Right lobe of liver (tissue), 6 donors: ENCODE measurements at regions not wholly inside any gene's neighbourhood (a gene's known extent, or its start where the extent isn't known, plus 50 kb on each side); places are given as distances from the start of the nearest gene placed in this dataset.

Experiments used
- ATAC-seq, 4 donors: fragments of 200-7000 bp; cut with Tn5 transposase; one replicate each; pipeline ENCODE4 v1.9.1; 2020; ENCODE audit warnings: mild to moderate bottlenecking in 4 of 4, moderate library complexity in 4 of 4
- DNase-seq, 3 donors: peaks; one replicate each; pipeline ENCODE4 v3.0.0-alpha.2; 2020
- H3K27ac ChIP-seq, 3 donors: fragments of 200-600 bp; one replicate each; pipeline ENCODE4 v1.8.0; 2022
- H3K27me3 ChIP-seq, 2 donors: fragments of 200-600 bp; one replicate each; pipeline ENCODE4 v1.8.0; 2022
- H3K36me3 ChIP-seq, 4 donors: fragments of 200-600 bp; sonication (generic) in 1 of 4; one replicate each; pipeline versions ENCODE4 v1.5.1 to v1.8.0; 2017 to 2022; ENCODE audit warnings: control low read depth in 1 of 4
- H3K4me1 ChIP-seq, 4 donors: fragments of 200-600 bp; sonication (generic) in 1 of 4; one replicate each; pipeline versions ENCODE4 v1.5.1 to v1.8.0; 2017 to 2022; ENCODE audit warnings: control low read depth in 1 of 4
- H3K4me3 ChIP-seq, 3 donors: fragments of 200-600 bp; one replicate each; pipeline ENCODE4 v1.8.0; 2022
- H3K9me3 ChIP-seq, 4 donors: fragments of 200-600 bp; sonication (generic) in 1 of 4; one replicate each; pipeline versions ENCODE4 v1.5.1 to v1.8.0; 2017 to 2022; ENCODE audit warnings: control low read depth in 1 of 4
- POLR2A ChIP-seq: fragments of 450-650 bp; IDR thresholded peaks from one replicate; pipeline ENCODE4 v1.6.1; 2017; ENCODE audit warnings: antibody characterized with exemption, mild to moderate bottlenecking
- WGBS: methylation state at CpG from one replicate; pipeline ENCODE4 v1.1.6; 2018; ENCODE audit warnings: low coverage, low lambda C conversion rate; ENCODE audit not compliant: insufficient coverage; ENCODE audit errors: missing lambda C conversion rate; 5-methylcytosine and 5-hydroxymethylcytosine counted together
- intact Hi-C, 2 donors: fragments of 100-400 bp; cut with DNase I; formaldehyde crosslinking; loops; one replicate each; pipeline versions ENCODE4 v1.11.2 to v1.14.1; 2022
- TF ChIP-seq, protein P1 (sequence below), 4 donors: fragments of 200-600 bp in 3 of 4; fragments of 450-650 bp in 1 of 4; IDR thresholded peaks; one replicate each; pipeline versions ENCODE4 v1.5.1 to v1.8.0; 2016 to 2022; ENCODE audit warnings: antibody characterized with exemption in 4 of 4, mild to moderate bottlenecking in 2 of 4
- donor health status: DM: no; HTN: yes; CAD: no.
- donor health status: DM: no; HTN: no; CAD: no.
- donor health status: DM: no; HTN: no; CAD: no.
- donor health status: DM: no; HTN: yes; CAD: no.
- donor health status: DM: no; HTN: yes; CAD: no.

DNA sequence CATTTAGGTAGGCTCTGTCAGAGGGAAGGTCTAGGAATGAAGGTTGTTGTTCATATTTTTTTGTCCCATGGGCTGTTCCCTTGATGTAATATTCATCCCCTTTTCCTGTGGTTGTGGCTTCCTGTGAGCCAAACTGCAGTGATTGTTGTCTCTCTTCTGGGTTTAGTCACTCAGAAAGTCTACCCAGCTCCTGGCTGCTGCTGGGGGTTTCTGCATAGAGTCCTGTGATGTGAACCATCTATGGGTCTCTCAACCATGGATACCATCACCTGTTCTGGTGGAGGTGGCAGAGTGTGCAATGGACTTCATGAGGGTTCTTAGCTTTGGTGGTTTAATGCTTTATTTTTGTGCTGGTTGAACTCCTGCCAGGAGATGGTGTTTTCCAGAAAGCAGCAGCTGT lies 122.8 kb downstream of the ZC4H2 start:
- intact Hi-C loops = no loop called here
- Histone ChIP-seq H3K27ac (no peak overlapping the region), H3K4me3 (no peak overlapping the region), H3K27me3 (no peaks in the 10 kb centered on the region), H3K36me3 (no peaks in the 10 kb centered on the region), H3K4me1 (no peaks in the 10 kb centered on the region), H3K9me3 (no peaks in the 10 kb centered on the region)
- DNase-seq (no peak), ATAC-seq (no peak)
- TF ChIP-seq, protein P1, sequence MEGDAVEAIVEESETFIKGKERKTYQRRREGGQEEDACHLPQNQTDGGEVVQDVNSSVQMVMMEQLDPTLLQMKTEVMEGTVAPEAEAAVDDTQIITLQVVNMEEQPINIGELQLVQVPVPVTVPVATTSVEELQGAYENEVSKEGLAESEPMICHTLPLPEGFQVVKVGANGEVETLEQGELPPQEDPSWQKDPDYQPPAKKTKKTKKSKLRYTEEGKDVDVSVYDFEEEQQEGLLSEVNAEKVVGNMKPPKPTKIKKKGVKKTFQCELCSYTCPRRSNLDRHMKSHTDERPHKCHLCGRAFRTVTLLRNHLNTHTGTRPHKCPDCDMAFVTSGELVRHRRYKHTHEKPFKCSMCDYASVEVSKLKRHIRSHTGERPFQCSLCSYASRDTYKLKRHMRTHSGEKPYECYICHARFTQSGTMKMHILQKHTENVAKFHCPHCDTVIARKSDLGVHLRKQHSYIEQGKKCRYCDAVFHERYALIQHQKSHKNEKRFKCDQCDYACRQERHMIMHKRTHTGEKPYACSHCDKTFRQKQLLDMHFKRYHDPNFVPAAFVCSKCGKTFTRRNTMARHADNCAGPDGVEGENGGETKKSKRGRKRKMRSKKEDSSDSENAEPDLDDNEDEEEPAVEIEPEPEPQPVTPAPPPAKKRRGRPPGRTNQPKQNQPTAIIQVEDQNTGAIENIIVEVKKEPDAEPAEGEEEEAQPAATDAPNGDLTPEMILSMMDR (IDR thresholded peaks at IDR 0.05) = no peak
- no peak for TF ChIP-seq POLR2A

DNA sequence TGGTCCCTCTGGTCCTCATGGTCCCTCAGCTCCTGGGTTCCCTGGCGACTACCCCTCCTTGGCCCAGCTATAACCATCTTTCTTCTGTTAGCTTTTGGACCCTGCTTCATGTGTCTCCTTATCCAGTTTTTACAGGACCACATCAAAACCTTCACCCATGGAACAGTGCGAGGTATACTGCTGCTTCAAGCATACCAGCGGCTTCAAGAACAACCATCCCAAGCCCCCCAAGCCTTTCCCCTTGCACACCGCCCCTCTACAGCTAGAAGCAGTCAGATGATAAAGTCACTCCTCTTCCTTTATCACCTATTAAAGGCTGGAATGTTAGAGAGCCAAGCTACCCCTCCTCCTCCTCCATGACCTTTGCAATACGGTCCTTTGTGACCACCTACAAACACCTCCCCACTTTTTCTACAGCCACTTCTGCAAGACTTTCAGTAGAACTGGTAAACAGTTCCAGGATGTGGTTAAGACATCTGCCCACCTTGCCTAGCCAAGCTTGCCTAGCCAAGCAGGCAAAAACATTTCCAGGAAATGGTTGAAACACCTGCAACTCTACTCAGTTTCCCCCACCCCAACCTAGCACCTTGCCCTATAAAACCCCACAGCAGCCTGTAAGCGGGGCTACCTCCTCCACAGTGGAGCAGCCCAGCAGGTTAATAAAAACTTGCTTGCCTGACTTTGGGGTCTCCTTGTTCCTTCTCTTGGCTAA lies 125.7 kb downstream of the ZC4H2 start:
- Histone ChIP-seq H3K4me1 (no peaks in the 10 kb centered on the region), H3K4me3 (no peak overlapping the region), H3K9me3 (no peaks in the 10 kb centered on the region), H3K27ac (no peak overlapping the region), H3K36me3 (no peaks in the 10 kb centered on the region), H3K27me3 (no peaks in the 10 kb centered on the region)
- no peak for TF ChIP-seq POLR2A
- TF ChIP-seq, protein P1 (IDR thresholded peaks at IDR 0.05) = no peak
- intact Hi-C loops = no loop called here
- ATAC-seq = no peak
- 63% methylated on average over 6 of the region's 6 CpGs for WGBS
- DNase-seq = no peak

DNA sequence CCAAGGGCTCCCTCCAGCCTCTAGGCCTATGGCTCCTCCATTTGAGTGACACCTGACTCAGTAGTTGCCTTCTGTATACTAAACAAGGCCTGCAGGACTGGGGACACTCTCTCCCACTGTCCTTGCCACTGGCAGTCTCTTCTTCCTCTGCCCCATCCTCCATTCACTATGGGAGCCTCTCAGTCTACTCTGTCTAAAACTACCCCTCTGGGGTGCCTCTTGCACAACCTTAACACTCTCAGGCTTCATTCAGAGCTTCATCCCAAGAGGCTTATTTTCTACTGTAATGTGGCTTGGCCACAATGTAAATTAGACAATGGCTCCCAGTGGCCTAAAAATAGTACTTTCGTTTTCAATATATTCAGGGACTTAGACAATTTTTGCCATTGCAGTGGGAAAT lies 133.0 kb downstream of the ZC4H2 start:
- intact Hi-C loops = no loop called here
- Histone ChIP-seq H3K27me3 (no peaks in the 10 kb centered on the region), H3K4me3 (no peak overlapping the region), H3K27ac (no peak overlapping the region), H3K36me3 (no peaks in the 10 kb centered on the region), H3K9me3 (no peaks in the 10 kb centered on the region), H3K4me1 (no peaks in the 10 kb centered on the region)
- TF ChIP-seq, protein P1 (IDR thresholded peaks at IDR 0.05) = no peak
- no peak for TF ChIP-seq POLR2A
- WGBS = 46% methylated on average over 1 of the region's 1 CpG
- DNase-seq = no peak
- ATAC-seq = no peak

- no peaks in the 10 kb centered on the region for H3K27me3 ChIP-seq
- no peaks in the 10 kb centered on the region for H3K36me3 ChIP-seq
- no peaks in the 10 kb centered on the region for H3K4me1 ChIP-seq
- no peak overlapping the region for H3K4me3 ChIP-seq
- ATAC-seq (no peak), DNase-seq (no peak)
- TF ChIP-seq, protein P1 (IDR thresholded peaks at IDR 0.05) = no peak
- no peak for TF ChIP-seq POLR2A
- intact Hi-C loops = no loop called here
- H3K9me3 ChIP-seq = no peaks in the 10 kb centered on the region
- H3K27ac ChIP-seq = no peak overlapping the region
- WGBS = 39% methylated on average over 4 of the region's 4 CpGs
These were observed 133.8 kb downstream of the ZC4H2 start for GRCh38 chrX:64842492-64842891.

DNA sequence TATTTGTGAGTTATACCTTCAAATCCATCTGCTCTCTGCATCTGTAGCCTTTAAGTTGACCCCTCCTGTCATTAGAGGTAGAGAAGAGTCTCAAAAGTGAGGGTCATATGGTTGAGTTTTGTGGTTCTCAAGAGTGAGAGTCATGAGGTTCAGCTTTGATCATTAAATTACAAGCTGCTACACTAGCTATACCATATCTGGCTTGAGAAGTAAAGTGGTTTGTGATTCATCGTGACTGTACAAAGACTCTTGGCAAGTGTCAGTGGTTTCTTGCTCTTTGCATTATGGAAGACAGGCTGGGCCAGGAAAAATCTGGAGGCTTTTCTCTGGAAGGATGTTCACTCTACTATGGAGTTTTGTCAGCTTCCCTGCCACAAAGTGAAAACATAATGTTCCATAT lies 170.6 kb downstream of the ZC4H2 start:
- H3K9me3 ChIP-seq = no peaks in the 10 kb centered on the region
- no peak for TF ChIP-seq POLR2A
- TF ChIP-seq, protein P1 (IDR thresholded peaks at IDR 0.05) = no peak
- H3K4me1 ChIP-seq = no peaks in the 10 kb centered on the region
- ATAC-seq (no peak), DNase-seq (no peak)
- no peak overlapping the region for H3K4me3 ChIP-seq
- intact Hi-C loops = no loop called here
- WGBS = no CpG with 5 or more reads among the region's 1 CpG
- H3K27ac ChIP-seq = no peak overlapping the region
- no peaks in the 10 kb centered on the region for H3K36me3 ChIP-seq
- no peaks in the 10 kb centered on the region for H3K27me3 ChIP-seq
